Large intestine (tissue), 3 donors: ENCODE measurements at regions not wholly inside any gene's neighbourhood (a gene's known extent, or its start where the extent isn't known, plus 50 kb on each side); places are given as distances from the start of the nearest gene placed in this dataset.

ENCODE experiments used
- DNase-seq, 2 donors: peaks; one replicate each; pipeline versions ENCODE4 v3.0.0 to v3.0.0-alpha.2; 2013
- H3K27ac ChIP-seq: one replicate; pipeline ENCODE4 v1.5.1; 2013; ENCODE audit warnings: low read length
- H3K27me3 ChIP-seq: 2 replicates; pipeline ENCODE4 v1.6.1; 2013; ENCODE audit warnings: low read length; ENCODE audit not compliant: control insufficient read depth, insufficient read depth
- H3K36me3 ChIP-seq: 2 replicates; pipeline ENCODE4 v1.6.1; 2013; ENCODE audit warnings: low read length; ENCODE audit not compliant: control insufficient read depth, insufficient read depth
- H3K4me1 ChIP-seq: one replicate; pipeline ENCODE4 v1.6.1; 2013; ENCODE audit warnings: low read length; ENCODE audit not compliant: control insufficient read depth, insufficient read depth
- H3K4me3 ChIP-seq: one replicate; pipeline ENCODE4 v1.5.1; 2013; ENCODE audit warnings: low read length
- H3K9me3 ChIP-seq: one replicate; pipeline ENCODE4 v1.6.1; 2013; ENCODE audit warnings: mild to moderate bottlenecking, low read depth, low read length, moderate library complexity; ENCODE audit not compliant: control insufficient read depth
- WGBS: methylation state at CpG from one replicate; pipeline ENCODE4 v1.1.5; 2013; ENCODE audit warnings: low lambda C conversion rate; ENCODE audit not compliant: insufficient coverage; 5-methylcytosine and 5-hydroxymethylcytosine counted together

DNA sequence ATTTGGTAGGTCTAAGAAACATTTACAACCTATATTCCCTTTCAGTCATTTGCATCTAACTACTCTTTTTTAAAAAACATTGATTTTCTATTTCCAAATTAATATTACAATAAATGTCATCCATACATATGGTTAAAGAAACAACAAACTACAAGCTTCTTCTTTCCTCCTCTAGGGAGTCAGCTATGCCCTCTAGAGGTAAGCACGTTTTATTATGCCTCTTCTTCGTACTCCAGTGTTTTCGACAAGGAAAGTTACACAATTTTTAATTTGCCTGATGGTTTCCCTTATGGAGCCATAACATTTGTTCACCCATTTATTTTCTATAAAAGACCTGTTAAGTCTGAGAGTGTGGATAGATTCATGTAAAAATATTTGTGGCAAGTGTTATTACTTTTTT lies 183.4 kb upstream of the CDH7 start:
- DNase-seq = no peak
- Histone ChIP-seq H3K27me3 (no peaks in the 10 kb centered on the region), H3K9me3 (no peaks in the 10 kb centered on the region), H3K4me1 (no peaks in the 10 kb centered on the region), H3K27ac (no peak overlapping the region), H3K4me3 (no peak overlapping the region), H3K36me3 (no peaks in the 10 kb centered on the region)
- WGBS = 21% methylated on average over 2 of the region's 3 CpGs

GRCh38 chr18:65548316-65548715 lies 202.5 kb upstream of the CDH7 start:
- 62% methylated on average over 2 of the region's 3 CpGs for WGBS

GRCh38 chr18:65547046-65547445 lies 203.8 kb upstream of the CDH7 start:
- DNase-seq = no peak
- H3K9me3 ChIP-seq = no peaks in the 10 kb centered on the region
- no peaks in the 10 kb centered on the region for H3K4me1 ChIP-seq
- H3K36me3 ChIP-seq = no peaks in the 10 kb centered on the region
- no peak overlapping the region for H3K4me3 ChIP-seq
- H3K27ac ChIP-seq = no peak overlapping the region
- no peaks in the 10 kb centered on the region for H3K27me3 ChIP-seq

More at GRCh38 chr18:65548316-65548715, 202.5 kb upstream of the CDH7 start:
- no peaks in the 10 kb centered on the region for H3K27me3 ChIP-seq
- H3K4me1 ChIP-seq = no peaks in the 10 kb centered on the region
- no peak for DNase-seq
- no peaks in the 10 kb centered on the region for H3K9me3 ChIP-seq
- no peaks in the 10 kb centered on the region for H3K36me3 ChIP-seq
- H3K27ac ChIP-seq = no peak overlapping the region
- H3K4me3 ChIP-seq = no peak overlapping the region

DNA sequence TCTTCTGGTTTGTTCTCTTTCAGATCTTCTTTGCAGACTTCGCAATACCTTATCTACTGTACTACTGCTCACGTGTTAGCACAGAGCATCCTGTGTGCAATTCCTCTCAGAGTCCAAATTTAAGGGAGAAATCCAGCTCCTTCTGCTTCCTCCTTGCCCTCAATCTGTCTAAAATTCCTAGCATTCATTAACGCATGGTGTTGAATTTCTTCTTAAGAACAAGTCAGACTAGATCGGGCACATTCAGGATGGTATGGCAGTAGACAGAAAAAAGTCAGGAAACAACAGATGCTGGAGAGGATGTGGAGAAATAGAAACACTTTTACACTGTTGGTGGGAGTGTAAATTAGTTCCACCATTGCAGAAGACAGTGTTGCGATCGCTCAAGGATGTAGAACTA lies 206.1 kb upstream of the CDH7 start:
- 76% methylated on average over 2 of the region's 6 CpGs for WGBS
- H3K27ac ChIP-seq = no peak overlapping the region
- no peaks in the 10 kb centered on the region for H3K27me3 ChIP-seq
- H3K4me1 ChIP-seq = no peaks in the 10 kb centered on the region
- H3K4me3 ChIP-seq = no peak overlapping the region
- no peaks in the 10 kb centered on the region for H3K36me3 ChIP-seq
- no peaks in the 10 kb centered on the region for H3K9me3 ChIP-seq
- no peak for DNase-seq

GRCh38 chr18:65527879-65528633 lies 222.8 kb upstream of the CDH7 start:
- Histone ChIP-seq H3K4me1 (no peaks in the 10 kb centered on the region), H3K36me3 (no peaks in the 10 kb centered on the region), H3K4me3 (no peak overlapping the region), H3K9me3 (no peaks in the 10 kb centered on the region), H3K27me3 (no peaks in the 10 kb centered on the region), H3K27ac (no peak overlapping the region)
- 67% methylated on average over 3 of the region's 4 CpGs for WGBS
- DNase-seq = no peak

DNA sequence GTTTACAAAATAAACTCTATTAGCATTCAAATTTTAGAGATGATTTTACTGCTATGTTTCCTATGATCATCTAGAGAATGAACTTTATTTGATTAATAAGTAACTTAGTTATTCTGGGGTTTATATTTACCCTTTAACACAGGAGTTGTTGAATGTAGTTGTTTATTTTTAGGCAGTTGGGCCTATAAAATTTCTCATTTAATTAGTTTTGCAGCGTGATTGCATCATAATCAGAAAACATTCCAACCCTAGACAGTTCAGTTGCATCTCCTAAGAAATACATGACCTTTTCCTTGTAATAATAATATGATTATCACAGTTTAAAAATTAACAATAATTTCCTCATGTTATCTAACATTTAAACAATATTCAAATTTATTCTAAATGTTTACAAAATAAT lies 224.7 kb upstream of the CDH7 start:
- WGBS = no CpG with 5 or more reads among the region's 1 CpG
- Histone ChIP-seq H3K4me1 (no peaks in the 10 kb centered on the region), H3K27ac (no peak overlapping the region), H3K4me3 (no peak overlapping the region), H3K36me3 (no peaks in the 10 kb centered on the region), H3K27me3 (no peaks in the 10 kb centered on the region), H3K9me3 (no peaks in the 10 kb centered on the region)
- no peak for DNase-seq

- no peak for DNase-seq
- no peaks in the 10 kb centered on the region for H3K9me3 ChIP-seq
- 100% methylated on average over 1 of the region's 3 CpGs for WGBS
These were observed 227.4 kb upstream of the CDH7 start for GRCh38 chr18:65523461-65523860.

DNA sequence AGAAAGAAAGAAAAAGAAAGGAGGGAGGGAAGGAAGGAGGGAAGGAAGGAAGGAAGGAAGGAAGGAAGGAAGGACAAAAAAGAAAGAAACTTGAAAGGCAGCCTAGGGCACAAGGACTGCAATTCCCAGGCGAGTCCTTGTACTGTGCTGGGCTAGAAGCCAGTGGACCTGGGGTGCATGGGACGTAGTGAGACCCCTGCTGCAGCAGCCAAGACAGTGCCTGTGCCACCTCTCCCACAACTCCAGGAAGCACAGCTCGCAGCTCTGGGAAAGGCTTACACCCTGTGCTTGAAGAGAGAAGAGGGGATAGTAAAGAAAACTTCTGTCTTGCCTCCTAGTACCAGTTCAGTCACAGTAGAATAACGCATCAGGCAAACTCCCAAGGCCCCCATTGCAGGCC lies 227.9 kb upstream of the CDH7 start:
- Histone ChIP-seq H3K27me3 (no peaks in the 10 kb centered on the region), H3K4me1 (no peaks in the 10 kb centered on the region), H3K27ac (no peak overlapping the region), H3K36me3 (no peaks in the 10 kb centered on the region), H3K9me3 (no peaks in the 10 kb centered on the region), H3K4me3 (no peak overlapping the region)
- no peak for DNase-seq
- no CpG with 5 or more reads among the region's 4 CpGs for WGBS

More at GRCh38 chr18:65523461-65523860, 227.4 kb upstream of the CDH7 start:
- H3K27me3 ChIP-seq = no peaks in the 10 kb centered on the region
- H3K4me1 ChIP-seq = no peaks in the 10 kb centered on the region
- no peaks in the 10 kb centered on the region for H3K36me3 ChIP-seq
- H3K4me3 ChIP-seq = no peak overlapping the region
- no peak overlapping the region for H3K27ac ChIP-seq

DNA sequence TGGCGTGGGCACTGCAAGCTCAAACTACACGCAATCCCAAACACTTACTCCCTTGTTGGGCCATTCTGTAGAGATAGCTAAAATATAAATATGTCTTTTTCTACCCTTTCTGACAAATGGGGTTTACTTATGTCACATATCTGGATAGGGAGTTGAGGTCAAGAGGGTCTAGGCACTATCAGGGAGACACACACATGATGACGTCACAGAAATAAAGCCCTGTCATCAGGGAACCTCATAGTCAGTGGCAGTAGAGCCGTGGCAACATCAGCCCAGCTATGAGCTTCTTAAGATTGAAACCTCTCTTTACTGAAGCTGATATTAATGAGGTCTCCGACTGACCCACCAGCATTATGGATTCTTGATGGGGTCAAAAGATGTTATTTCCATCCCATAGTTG lies 234.6 kb upstream of the CDH7 start:
- Histone ChIP-seq H3K4me1 (no peaks in the 10 kb centered on the region), H3K27ac (no peak overlapping the region), H3K9me3 (no peaks in the 10 kb centered on the region), H3K4me3 (no peak overlapping the region), H3K27me3 (no peaks in the 10 kb centered on the region), H3K36me3 (no peaks in the 10 kb centered on the region)
- DNase-seq = no peak
- WGBS = no CpG with 5 or more reads among the region's 5 CpGs

DNA sequence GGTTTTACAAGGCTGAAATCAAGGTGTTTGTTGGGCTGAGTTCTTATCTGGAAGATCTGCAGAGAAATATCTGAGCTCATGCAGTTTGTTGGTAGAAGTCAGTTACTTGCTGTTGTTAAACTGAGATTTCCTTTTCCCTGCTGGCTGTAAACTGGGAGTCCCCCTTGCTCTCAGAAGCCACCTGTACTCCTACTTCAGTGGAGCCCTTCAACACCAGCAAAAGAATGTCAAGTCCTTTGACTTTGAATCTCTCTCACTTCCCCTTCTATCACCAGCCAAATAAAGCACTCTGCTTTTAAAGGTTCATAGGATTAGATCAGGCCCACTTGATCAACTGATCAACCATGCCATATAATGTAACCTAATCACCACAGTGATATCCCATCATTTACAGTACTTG lies 252.2 kb upstream of the CDH7 start:
- Histone ChIP-seq H3K9me3 (no peaks in the 10 kb centered on the region), H3K27ac (no peak overlapping the region), H3K4me1 (no peaks in the 10 kb centered on the region), H3K27me3 (no peaks in the 10 kb centered on the region), H3K4me3 (no peak overlapping the region), H3K36me3 (no peaks in the 10 kb centered on the region)
- DNase-seq = no peak

- Histone ChIP-seq H3K4me3 (no peak overlapping the region), H3K36me3 (no peaks in the 10 kb centered on the region), H3K4me1 (no peaks in the 10 kb centered on the region), H3K27me3 (no peaks in the 10 kb centered on the region), H3K27ac (no peak overlapping the region), H3K9me3 (no peaks in the 10 kb centered on the region)
- no CpG with 5 or more reads among the region's 2 CpGs for WGBS
- no peak for DNase-seq
These were observed 263.2 kb upstream of the CDH7 start for GRCh38 chr18:65487569-65487968.
